Sigmoid colon (tissue), 6 donors: ENCODE measurements at regions not wholly inside any gene's neighbourhood (a gene's known extent, or its start where the extent isn't known, plus 50 kb on each side); places are given as distances from the start of the nearest gene placed in this dataset.
"Not testable (repeated sequence)": the region's sequence is repeated elsewhere in the genome, so short reads cannot be mapped to it uniquely, and the experiment has no call there.

Source experiments
- DNase-seq: peaks from one replicate; pipeline ENCODE4 v3.0.0-alpha.2; 2019
- H3K27ac ChIP-seq, 4 donors: fragments of 200-600 bp; sonication (generic); one replicate each; pipeline ENCODE4 v1.5.1; 2016 to 2019; ENCODE audit warnings: mild to moderate bottlenecking in 1 of 4
- H3K27me3 ChIP-seq, 3 donors: fragments of 200-600 bp; sonication (generic); one replicate each; pipeline ENCODE4 v1.5.1; 2019; ENCODE audit warnings: mild to moderate bottlenecking in 1 of 3
- H3K36me3 ChIP-seq, 4 donors: fragments of 200-600 bp; sonication (generic); one replicate each; pipeline ENCODE4 v1.5.1; 2016 to 2019
- H3K4me1 ChIP-seq, 4 donors: fragments of 200-600 bp; sonication (generic); one replicate each; pipeline ENCODE4 v1.5.1; 2017 to 2019
- H3K4me3 ChIP-seq, 4 donors: fragments of 200-600 bp; sonication (generic); one replicate each; pipeline ENCODE4 v1.5.1; 2017 to 2019; ENCODE audit warnings: mild to moderate bottlenecking in 2 of 4, moderate library complexity in 1 of 4
- H3K9me3 ChIP-seq, 4 donors: fragments of 200-600 bp in 3 of 4; sonication (generic) in 3 of 4; one replicate each; pipeline versions ENCODE4 v1.5.1 to v1.6.1; 2013 to 2019
- WGBS, 2 donors: extraction: QIAGEN DNeasy Blood & Tissue Kit; methylation state at CpG; one replicate each; pipeline ENCODE4 v1.1.7; 2013; 5-methylcytosine and 5-hydroxymethylcytosine counted together
- intact Hi-C: fragments of 100-400 bp; cut with DNase I; formaldehyde crosslinking; loops from one replicate; pipeline ENCODE4 v1.15.1; 2023
- donor health status: healthy with polysubstance abuse.
- donor health status: healthy.

DNA sequence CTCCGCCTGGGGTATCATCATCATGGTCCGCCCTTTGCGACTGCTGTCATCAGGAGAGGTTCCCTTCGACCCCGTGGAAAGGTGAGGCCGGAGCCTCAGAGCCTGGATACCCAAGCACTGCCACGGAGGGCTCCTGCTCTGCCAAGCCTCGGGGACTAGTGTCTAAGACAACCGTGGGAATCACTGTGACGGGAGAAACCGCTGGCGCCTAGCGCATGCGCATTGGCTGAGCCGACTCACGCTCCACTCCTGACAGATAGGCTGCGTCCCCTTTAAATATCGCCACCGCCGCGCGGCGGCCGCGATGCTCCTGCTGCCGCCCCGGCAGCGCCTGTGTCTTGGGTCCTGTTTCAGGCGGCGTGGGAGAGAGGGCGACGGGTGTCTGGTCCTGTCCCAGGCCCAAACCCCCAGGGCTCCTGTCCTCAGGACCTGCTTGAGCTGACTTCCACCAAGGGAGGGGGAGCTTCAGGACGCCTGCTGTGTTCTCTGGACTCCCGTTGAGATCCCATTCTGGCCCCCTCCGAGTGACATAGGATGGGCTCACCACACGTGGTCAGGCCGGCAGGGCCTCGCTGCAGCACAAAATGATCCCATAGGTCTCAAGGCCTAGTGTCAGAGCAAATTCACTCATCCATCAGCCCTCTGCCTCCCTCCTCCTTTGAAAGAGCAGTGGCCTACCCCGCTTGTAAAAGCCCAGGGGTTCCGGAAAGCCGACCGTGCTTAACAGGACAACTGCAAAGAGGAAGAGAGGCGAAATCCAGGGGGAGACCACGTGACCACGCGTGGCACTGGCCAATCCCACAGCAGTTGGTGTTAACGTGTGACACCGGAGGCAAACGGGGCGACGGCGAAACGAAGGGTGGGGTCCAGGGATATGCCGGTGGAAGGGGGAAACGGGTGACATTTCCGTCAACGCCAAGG, 707.2 kb upstream of the TPTE start:
- DNase-seq: peak; percentile 74
- H3K9me3 ChIP-seq, H3K4me1 ChIP-seq, intact Hi-C loops, H3K27me3 ChIP-seq, H3K27ac ChIP-seq, H3K4me3 ChIP-seq, H3K36me3 ChIP-seq: not testable (repeated sequence)
- 91 to 92% methylated on average over 22 to 44 of the region's 57 CpGs for WGBS, 2 donors

DNA sequence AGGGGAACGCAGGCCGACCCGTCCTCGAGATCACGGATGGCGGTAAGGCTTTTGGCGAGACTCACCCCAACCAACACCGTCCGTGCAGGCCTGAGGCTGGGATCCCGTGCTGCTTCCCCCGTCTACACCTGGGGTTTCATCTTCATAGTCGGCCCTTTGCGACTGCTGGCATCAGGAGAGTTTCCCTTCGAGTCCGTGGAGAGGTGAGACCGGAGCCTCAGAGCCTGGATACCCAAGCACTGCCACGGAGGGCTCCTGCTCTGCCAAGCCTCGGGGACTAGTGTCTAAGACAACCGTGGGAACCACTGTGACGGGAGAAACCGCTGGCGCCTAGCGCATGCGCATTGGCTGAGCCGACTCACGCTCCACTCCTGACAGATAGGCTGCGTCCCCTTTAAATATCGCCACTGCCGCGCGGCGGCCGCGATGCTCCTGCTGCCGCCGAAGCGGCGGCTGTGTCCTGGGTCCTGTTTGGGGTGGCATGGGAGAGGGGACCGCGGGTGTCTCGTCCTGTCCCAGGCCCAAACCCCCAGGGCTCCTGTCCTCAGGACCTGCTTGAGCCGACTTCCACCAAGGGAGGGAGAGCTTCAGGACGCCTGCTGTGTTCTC, 706.1 kb upstream of the TPTE start:
- DNase-seq, intact Hi-C loops, H3K27ac ChIP-seq, H3K27me3 ChIP-seq, H3K4me3 ChIP-seq, H3K36me3 ChIP-seq, H3K9me3 ChIP-seq, H3K4me1 ChIP-seq: not testable (repeated sequence)
- WGBS, 2 donors: 90 to 91% methylated on average over 18 to 40 of the region's 43 CpGs

DNA sequence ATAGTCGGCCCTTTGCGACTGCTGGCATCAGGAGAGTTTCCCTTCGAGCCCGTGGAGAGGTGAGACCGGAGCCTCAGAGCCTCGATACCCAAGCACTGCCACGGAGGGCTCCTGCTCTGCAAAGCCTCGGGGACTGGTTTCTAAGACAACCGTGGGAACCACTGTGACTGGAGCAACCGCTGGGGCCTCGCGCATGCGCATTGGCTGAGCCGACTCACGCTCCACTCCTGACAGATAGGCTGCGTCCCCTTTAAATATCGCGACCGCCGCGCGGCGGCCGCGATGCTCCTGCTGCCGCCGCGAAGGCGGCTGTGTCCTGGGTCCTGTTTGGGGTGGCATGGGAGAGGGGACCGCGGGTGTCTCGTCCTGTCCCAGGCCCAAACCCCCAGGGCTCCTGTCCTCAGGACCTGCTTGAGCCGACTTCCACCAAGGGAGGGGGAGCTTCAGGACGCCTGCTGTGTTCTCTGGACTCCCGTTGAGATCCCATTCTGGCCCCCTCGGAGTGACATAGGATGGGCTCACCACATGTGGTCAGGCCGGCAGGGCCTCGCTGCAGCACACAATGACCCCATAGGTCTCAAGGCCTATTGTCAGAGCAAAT, 704.5 kb upstream of the TPTE start:
- intact Hi-C loops, H3K27me3 ChIP-seq, H3K4me1 ChIP-seq, H3K27ac ChIP-seq, H3K36me3 ChIP-seq, H3K4me3 ChIP-seq, H3K9me3 ChIP-seq, DNase-seq: not testable (repeated sequence)
- WGBS, 2 donors: 94 to 95% methylated on average over 21 to 26 of the region's 38 CpGs

DNA sequence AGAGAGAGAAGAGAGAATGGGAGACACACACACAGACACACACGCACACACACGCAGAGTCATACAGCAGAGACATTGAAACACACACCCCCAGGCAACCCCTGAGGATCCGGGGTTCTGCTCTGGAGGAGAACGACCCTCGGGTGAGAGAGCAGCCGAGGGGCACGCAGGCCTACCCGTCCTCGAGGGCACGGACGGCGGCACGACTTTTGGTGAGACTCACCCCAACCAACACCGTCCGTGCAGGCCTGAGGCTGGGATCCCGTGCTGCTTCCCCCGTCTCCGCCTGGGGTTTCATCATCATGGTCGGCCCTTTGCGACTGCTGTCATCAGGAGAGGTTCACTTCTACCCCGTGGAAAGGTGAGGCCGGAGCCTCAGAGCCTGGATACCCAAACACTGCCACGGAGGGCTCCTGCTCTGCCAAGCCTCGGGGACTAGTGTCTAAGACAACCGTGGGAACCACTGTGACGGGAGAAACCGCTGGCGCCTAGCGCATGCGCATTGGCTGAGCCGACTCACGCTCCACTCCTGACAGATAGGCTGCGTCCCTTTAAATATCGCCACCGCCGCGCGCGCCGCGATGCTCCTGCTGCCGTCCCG, 703.4 kb upstream of the TPTE start:
- H3K27me3 ChIP-seq, H3K27ac ChIP-seq, H3K4me3 ChIP-seq, H3K4me1 ChIP-seq, H3K9me3 ChIP-seq, H3K36me3 ChIP-seq, intact Hi-C loops, DNase-seq: not testable (repeated sequence)
- WGBS, 2 donors: 91% methylated on average over 26 of the region's 43 CpGs; no CpG with 5 or more reads in 1 of the 2 donors

DNA sequence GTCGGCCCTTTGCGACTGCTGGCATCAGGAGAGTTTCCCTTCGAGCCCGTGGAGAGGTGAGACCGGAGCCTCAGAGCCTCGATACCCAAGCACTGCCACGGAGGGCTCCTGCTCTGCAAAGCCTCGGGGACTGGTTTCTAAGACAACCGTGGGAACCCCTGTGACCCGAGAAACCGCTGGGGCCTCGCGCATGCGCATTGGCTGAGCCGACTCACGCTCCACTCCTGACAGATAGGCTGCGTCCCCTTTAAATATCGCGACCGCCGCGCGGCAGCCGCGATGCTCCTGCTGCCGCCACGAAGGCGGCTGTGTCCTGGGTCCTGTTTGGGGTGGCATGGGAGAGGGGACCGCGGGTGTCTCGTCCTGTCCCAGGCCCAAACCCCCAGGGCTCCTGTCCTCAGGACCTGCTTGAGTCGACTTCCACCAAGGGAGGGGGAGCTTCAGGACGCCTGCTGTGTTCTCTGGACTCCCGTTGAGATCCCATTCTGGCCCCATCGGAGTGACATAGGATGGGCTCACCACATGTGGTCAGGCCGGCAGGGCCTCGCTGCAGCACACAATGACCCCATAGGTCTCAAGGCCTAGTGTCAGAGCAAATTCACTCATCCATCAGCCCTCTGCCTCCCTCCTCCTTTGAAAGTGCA, 701.7 kb upstream of the TPTE start:
- H3K27me3 ChIP-seq, H3K27ac ChIP-seq, DNase-seq, intact Hi-C loops, H3K4me1 ChIP-seq, H3K36me3 ChIP-seq, H3K4me3 ChIP-seq, H3K9me3 ChIP-seq: not testable (repeated sequence)
- WGBS, 2 donors: 89 to 91% methylated on average over 9 to 32 of the region's 37 CpGs

DNA sequence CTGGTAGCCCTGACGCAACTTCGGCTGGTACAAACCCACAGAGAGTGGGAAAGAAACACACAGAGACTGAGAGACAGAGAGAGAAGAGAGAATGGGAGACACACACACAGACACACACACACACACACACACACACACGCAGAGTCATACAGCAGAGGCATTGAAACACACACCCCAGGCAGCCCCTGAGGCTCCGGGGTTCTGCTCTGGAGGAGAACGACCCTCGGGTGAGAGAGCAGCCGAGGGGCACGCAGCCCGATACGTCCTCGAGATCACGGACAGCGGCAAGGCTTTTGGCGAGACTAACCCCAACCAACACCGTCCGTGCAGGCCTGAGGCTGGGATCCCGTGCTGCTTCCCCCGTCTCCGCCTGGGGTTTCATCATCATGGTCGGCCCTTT, 700.8 kb upstream of the TPTE start:
- H3K9me3 ChIP-seq, H3K36me3 ChIP-seq, H3K27ac ChIP-seq, intact Hi-C loops, H3K4me1 ChIP-seq, H3K27me3 ChIP-seq, H3K4me3 ChIP-seq, DNase-seq: not testable (repeated sequence)
- 89 to 93% methylated on average over 9 to 20 of the region's 20 CpGs for WGBS, 2 donors

DNA sequence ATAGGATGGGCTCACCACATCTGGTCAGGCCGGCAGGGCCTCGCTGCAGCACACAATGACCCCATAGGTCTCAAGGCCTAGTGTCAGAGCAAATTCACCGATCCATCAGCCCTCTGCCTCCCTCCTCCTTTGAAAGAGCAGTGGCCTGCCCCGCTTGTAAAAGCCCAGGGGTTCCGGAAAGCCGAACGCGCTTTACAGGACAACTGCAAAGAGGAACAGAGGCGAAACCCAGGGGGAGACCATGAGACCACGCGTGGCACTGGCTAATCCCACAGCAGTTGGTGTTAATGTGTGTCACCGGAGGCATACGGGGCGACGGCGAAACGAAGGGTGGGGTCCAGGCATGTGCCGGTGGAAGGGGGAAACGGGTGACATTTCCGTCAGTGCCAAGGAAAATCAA, 699.9 kb upstream of the TPTE start:
- intact Hi-C loops, H3K4me3 ChIP-seq, H3K27ac ChIP-seq, H3K4me1 ChIP-seq, DNase-seq, H3K27me3 ChIP-seq, H3K36me3 ChIP-seq, H3K9me3 ChIP-seq: not testable (repeated sequence)
- WGBS, 2 donors: 84 to 86% methylated on average over 17 of the region's 20 CpGs

DNA sequence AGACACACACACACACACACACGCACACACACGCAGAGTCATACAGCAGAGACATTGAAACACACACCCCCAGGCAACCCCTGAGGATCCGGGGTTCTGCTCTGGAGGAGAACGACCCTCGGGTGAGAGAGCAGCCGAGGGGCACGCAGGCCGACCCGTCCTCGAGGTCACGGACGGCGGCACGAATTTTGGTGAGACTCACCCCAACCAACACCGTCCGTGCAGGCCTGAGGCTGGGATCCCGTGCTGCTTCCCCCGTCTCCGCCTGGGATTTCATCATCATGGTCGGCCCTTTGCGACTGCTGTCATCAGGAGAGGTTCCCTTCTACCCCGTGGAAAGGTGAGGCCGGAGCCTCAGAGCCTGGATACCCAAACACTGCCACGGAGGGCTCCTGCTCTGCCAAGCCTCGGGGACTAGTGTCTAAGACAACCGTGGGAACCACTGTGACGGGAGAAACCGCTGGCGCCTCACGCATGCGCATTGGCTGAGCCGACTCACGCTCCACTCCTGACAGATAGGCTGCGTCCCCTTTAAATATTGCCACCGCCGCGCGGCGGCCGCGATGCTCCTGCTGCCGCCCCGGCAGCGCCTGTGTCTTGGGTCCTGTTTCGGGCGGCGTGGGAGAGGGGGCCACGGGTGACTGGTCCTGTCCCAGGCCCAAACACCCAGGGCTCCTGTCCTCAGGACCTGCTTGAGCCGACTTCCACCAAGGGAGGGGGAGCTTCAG, 699.1 kb upstream of the TPTE start:
- 89% methylated on average over 37 to 47 of the region's 49 CpGs for WGBS, 2 donors
- H3K36me3 ChIP-seq: not testable (repeated sequence)

DNA sequence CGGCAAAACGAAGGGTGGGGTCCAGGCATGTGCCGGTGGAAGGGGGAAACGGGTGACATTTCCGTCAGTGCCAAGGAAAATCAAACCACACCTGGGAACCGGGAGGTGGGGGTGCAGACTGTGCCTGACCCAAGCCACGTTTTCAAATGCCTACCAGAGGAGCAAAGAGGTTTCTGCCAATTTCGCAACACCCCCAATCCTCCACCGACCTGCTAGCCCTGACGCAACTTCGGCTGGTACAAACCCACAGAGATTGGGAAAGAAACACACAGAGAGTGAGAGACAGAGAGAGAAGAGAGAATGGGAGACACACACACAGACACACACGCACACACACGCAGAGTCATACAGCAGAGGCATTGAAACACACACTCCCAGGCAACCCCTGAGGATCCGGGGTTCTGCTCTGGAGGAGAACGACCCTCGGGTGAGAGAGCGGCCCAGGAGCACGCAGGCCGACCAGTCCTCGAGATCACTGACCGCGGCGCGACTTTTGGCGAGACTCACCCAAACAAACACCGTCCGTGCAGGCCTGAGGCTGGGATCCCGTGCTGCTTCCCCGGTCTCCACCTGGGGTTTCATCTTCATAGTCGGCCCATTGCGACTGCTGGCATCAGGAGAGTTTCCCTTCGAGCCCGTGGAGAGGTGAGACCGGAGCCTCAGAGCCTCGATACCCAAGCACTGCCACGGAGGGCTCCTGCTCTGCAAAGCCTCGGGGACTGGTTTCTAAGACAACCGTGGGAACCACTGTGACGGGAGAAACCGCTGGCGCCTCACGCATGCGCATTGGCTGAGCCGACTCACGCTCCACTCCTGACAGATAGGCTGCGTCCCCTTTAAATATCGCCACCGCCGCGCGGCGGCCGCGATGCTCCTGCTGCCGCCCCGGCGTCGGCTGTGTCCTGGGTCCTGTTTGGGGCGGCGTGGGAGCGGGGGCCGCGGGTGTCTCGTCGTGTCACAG, 697.9 kb upstream of the TPTE start:
- H3K36me3 ChIP-seq, H3K27me3 ChIP-seq, H3K4me3 ChIP-seq, H3K27ac ChIP-seq, intact Hi-C loops, H3K4me1 ChIP-seq, H3K9me3 ChIP-seq: not testable (repeated sequence)
- DNase-seq: peak; percentile 87
- WGBS, 2 donors: 87 to 89% methylated on average over 46 to 57 of the region's 65 CpGs

More for the DNA sequence above, 699.1 kb upstream of the TPTE start:
- intact Hi-C loops, H3K27ac ChIP-seq, H3K9me3 ChIP-seq, DNase-seq, H3K27me3 ChIP-seq, H3K4me1 ChIP-seq, H3K4me3 ChIP-seq: not testable (repeated sequence)

DNA sequence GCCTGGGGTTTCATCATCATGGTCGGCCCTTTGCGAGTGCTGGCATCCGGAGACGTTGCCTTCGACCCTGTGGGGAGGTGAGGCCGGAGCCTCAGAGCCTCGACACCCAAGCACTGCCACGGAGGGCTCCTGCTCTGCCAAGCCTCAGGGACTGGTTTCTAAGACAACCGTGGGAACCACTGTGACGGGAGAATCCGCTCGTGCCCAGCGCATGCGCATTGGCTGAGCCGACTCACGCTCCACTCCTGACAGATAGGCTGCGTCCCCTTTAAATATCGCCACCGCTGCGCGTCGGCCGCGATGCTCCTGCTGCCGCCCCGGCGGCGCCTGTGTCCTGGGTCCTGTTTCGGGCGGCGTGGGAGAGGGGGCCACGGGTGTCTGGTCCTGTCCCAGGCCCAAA, 690.6 kb upstream of the TPTE start:
- DNase-seq, intact Hi-C loops, H3K4me3 ChIP-seq, H3K27ac ChIP-seq, H3K36me3 ChIP-seq, H3K27me3 ChIP-seq, H3K4me1 ChIP-seq, H3K9me3 ChIP-seq: not testable (repeated sequence)
- WGBS, 2 donors: 86% methylated on average over 20 of the region's 32 CpGs; no CpG with 5 or more reads in 1 of the 2 donors

DNA sequence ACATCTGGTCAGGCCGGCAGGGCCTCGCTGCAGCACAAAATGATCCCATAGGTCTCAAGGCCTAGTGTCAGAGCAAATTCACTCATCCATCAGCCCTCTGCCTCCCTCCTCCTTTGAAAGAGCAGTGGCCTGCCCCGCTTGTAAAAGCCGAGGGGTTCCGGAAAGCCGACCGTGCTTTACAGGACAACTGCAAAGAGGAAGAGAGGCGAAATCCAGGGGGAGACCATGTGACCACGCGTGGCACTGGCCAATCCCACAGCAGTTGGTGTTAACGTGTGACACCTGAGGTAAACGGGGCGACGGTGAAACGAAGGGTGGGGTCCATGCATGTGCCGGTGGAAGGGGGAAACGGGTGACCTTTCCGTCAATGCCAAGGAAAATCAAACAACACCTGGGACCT, 688.6 kb upstream of the TPTE start:
- WGBS, 2 donors: 81 to 87% methylated on average over 16 of the region's 18 CpGs
- H3K27ac ChIP-seq, intact Hi-C loops, H3K4me1 ChIP-seq, H3K9me3 ChIP-seq, H3K36me3 ChIP-seq, H3K4me3 ChIP-seq, H3K27me3 ChIP-seq: not testable (repeated sequence)
- DNase-seq: peak; percentile 81
